ENCODE measurements at regions not wholly inside any gene's neighbourhood (a gene's known extent, or its start where the extent isn't known, plus 50 kb on each side); places are given as distances from the start of the nearest gene placed in this dataset.

GRCh38 chr18:8493141-8493540 is 116.1 kb upstream of the RAB12 start:
- no peaks in the 10 kb centered on the region for H3K9me3 ChIP-seq (ENCODE audit: control insufficient read depth, low read length)
- H3K27me3 ChIP-seq (ENCODE audit: control insufficient read depth in 1 of 2, insufficient read depth in 2 of 2, low read length in 1 of 2), result no peaks in the 10 kb centered on the region
- WGBS, 2 donors, result 70 to 72% methylated on average over 4 of the region's 4 CpGs
- intact Hi-C loops (cut with DNase I), result no loop called here
- ATAC-seq (ENCODE audit: low FRiP score) (no peak), DNase-seq (no peak)
- no peak overlapping the region for H3K27ac ChIP-seq (ENCODE audit: low read depth in 1 of 2, low read length in 2 of 2)
- no peaks in the 10 kb centered on the region for H3K36me3 ChIP-seq (ENCODE audit: control insufficient read depth in 1 of 2, insufficient read depth in 2 of 2, low read length in 1 of 2)
- H3K4me3 ChIP-seq (ENCODE audit: low read length in 2 of 2), result no peak overlapping the region
- no peaks in the 10 kb centered on the region for H3K4me1 ChIP-seq (ENCODE audit: control insufficient read depth in 1 of 2, insufficient read depth in 2 of 2, low read length in 2 of 2)

DNA sequence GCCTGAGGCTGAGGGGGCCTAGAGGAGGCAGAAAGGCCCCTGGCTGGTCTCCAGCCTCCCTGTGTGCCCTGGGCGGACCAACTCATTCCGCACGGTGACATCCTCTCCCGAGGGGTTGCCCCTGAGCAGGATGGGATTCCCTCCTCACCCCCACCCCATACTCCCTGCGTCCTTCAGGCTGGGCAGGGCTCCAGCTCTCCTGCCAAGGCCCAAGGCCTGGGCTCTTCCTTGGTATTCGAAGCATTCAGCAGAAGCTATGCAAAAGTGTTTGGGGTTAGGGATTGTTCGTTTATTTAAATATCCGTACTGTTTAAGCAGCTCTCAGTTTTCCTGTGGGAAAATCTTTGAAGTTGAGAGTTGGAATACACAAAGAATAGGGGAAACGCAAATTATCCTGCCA is 113.1 kb upstream of the RAB12 start:
- ATAC-seq (ENCODE audit: low FRiP score) (no peak), DNase-seq (no peak)
- intact Hi-C loops (cut with DNase I), result no loop called here
- H3K27me3 ChIP-seq (ENCODE audit: control insufficient read depth in 1 of 2, insufficient read depth in 2 of 2, low read length in 1 of 2), result no peaks in the 10 kb centered on the region
- H3K36me3 ChIP-seq (ENCODE audit: control insufficient read depth in 1 of 2, insufficient read depth in 2 of 2, low read length in 1 of 2), result no peaks in the 10 kb centered on the region
- peaks cover 2% of the 10 kb centered on the region for H3K9me3 ChIP-seq (ENCODE audit: control insufficient read depth, low read length)
- H3K4me3 ChIP-seq (ENCODE audit: low read length in 2 of 2), result no peak overlapping the region
- WGBS, 2 donors, result 22 to 27% methylated on average over 9 of the region's 9 CpGs
- no peak overlapping the region for H3K27ac ChIP-seq (ENCODE audit: low read depth in 1 of 2, low read length in 2 of 2)
- no peaks in the 10 kb centered on the region for H3K4me1 ChIP-seq (ENCODE audit: control insufficient read depth in 1 of 2, insufficient read depth in 2 of 2, low read length in 2 of 2)

GRCh38 chr18:8498905-8499304 is 110.3 kb upstream of the RAB12 start:
- DNase-seq (no peak), ATAC-seq (ENCODE audit: low FRiP score) (no peak)
- Histone ChIP-seq H3K9me3 (ENCODE audit: control insufficient read depth, low read length) (peaks cover 2% of the 10 kb centered on the region), H3K4me1 (ENCODE audit: control insufficient read depth in 1 of 2, insufficient read depth in 2 of 2, low read length in 2 of 2) (no peaks in the 10 kb centered on the region), H3K27ac (ENCODE audit: low read depth in 1 of 2, low read length in 2 of 2) (no peak overlapping the region), H3K36me3 (ENCODE audit: control insufficient read depth in 1 of 2, insufficient read depth in 2 of 2, low read length in 1 of 2) (no peaks in the 10 kb centered on the region), H3K4me3 (ENCODE audit: low read length in 2 of 2) (no peak overlapping the region), H3K27me3 (ENCODE audit: control insufficient read depth in 1 of 2, insufficient read depth in 2 of 2, low read length in 1 of 2) (no peaks in the 10 kb centered on the region)
- WGBS, 2 donors, result 90 to 94% methylated on average over 4 of the region's 4 CpGs
- intact Hi-C loops (cut with DNase I), result no loop called here

DNA sequence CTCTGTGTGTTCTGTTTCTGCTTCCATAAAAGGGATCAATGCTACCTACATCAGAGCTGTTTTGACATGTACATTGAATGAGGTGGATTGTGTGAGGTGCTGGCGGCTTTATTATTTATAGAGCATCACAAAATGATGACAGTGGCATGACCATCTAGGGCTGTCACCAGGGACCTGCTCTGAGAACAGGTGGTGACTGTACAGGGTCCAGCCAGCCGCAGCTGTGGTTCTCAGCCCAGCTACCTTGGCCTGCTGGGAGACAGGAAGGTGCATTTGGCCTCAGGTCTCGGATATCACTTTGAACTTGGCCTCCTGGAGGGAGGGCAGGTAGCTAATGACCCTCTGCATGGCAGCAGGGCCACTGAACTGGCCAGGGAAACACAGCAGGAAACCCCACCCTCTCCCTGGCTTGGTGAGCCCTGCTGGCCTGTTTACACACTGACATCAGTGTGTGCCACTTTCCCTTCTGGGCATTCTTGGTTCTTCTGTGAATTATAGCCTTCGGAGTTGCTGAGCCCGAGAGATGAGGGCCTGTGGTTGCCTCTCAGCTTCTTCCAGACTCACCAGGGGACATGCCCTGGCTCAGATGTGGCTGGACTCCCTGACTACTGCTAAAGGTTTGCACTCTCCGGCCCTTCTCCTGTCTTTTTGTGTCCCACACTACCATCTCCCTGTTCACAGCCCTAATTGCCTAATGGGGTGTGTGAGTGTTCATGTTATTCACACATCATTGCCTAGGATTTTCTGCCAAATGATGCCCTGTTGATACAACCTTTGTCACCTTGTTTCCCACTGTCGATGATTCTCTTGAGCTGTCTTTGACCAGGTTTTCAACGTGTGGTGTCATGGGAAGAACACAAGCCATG is 109.2 kb upstream of the RAB12 start:
- H3K36me3 ChIP-seq (ENCODE audit: control insufficient read depth in 1 of 2, insufficient read depth in 2 of 2, low read length in 1 of 2), result no peaks in the 10 kb centered on the region
- H3K27ac ChIP-seq (ENCODE audit: low read depth in 1 of 2, low read length in 2 of 2), result no peak overlapping the region
- DNase-seq (no peak), ATAC-seq (ENCODE audit: low FRiP score) (peak; percentile 19)
- intact Hi-C loops (cut with DNase I), result no loop called here
- no peak overlapping the region for H3K4me3 ChIP-seq (ENCODE audit: low read length in 2 of 2)
- no peaks in the 10 kb centered on the region for H3K27me3 ChIP-seq (ENCODE audit: control insufficient read depth in 1 of 2, insufficient read depth in 2 of 2, low read length in 1 of 2)
- H3K9me3 ChIP-seq (ENCODE audit: control insufficient read depth, low read length), result peaks cover 2% of the 10 kb centered on the region
- 76 to 79% methylated on average over 8 of the region's 8 CpGs for WGBS, 2 donors
- no peaks in the 10 kb centered on the region for H3K4me1 ChIP-seq (ENCODE audit: control insufficient read depth in 1 of 2, insufficient read depth in 2 of 2, low read length in 2 of 2)

DNA sequence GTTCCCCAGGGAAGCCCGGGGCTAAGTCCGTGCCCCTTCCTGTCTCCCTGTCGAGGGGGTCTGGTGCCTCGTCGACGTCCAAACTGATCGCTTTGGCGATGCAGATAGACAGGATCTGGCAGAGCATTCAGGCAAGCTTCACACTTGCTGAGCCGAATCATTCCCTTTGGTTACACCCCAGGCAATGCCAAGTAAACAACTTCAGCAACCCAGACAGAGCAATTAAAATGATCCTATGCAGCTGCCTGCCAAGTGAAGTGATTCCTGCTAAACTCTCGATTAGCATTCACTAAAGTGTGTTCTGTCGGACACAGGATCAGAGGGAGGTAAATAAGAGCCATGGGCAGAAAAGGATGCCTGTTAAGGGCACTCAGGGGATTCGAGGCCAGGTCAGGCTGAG is 108.2 kb upstream of the RAB12 start:
- Histone ChIP-seq H3K27me3 (ENCODE audit: control insufficient read depth in 1 of 2, insufficient read depth in 2 of 2, low read length in 1 of 2) (no peaks in the 10 kb centered on the region), H3K9me3 (ENCODE audit: control insufficient read depth, low read length) (peaks cover 2% of the 10 kb centered on the region), H3K27ac (ENCODE audit: low read depth in 1 of 2, low read length in 2 of 2) (no peak overlapping the region), H3K4me3 (ENCODE audit: low read length in 2 of 2) (no peak overlapping the region), H3K4me1 (ENCODE audit: control insufficient read depth in 1 of 2, insufficient read depth in 2 of 2, low read length in 2 of 2) (no peaks in the 10 kb centered on the region), H3K36me3 (ENCODE audit: control insufficient read depth in 1 of 2, insufficient read depth in 2 of 2, low read length in 1 of 2) (no peaks in the 10 kb centered on the region)
- DNase-seq, result no peak
- ATAC-seq (ENCODE audit: low FRiP score), result no peak
- intact Hi-C loops (cut with DNase I), result no loop called here
- WGBS, 2 donors, result 35 to 58% methylated on average over 12 of the region's 12 CpGs

DNA sequence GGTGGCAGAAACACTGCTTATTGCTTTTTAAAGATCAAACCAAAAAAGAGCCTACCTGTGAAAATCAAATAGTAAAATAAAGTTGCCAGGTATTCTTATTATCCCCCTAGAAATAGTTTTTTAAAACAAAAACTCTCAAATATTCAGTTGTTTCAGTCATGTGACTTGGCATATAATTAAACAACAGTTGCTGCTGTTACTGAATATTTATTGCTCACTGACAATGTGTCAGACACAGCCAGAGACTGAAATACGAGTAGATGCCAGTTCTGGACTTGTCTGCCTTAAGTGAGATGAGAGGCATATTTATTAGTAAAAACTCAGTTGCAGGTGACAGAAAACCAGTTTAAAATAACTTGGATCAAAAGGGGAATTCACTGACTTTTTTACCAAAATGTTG is 106.0 kb upstream of the RAB12 start:
- DNase-seq, result no peak
- no peak for ATAC-seq (ENCODE audit: low FRiP score)
- no peaks in the 10 kb centered on the region for H3K36me3 ChIP-seq (ENCODE audit: control insufficient read depth in 1 of 2, insufficient read depth in 2 of 2, low read length in 1 of 2)
- H3K27ac ChIP-seq (ENCODE audit: low read depth in 1 of 2, low read length in 2 of 2), result no peak overlapping the region
- intact Hi-C loops (cut with DNase I), result no loop called here
- no peaks in the 10 kb centered on the region for H3K4me1 ChIP-seq (ENCODE audit: control insufficient read depth in 1 of 2, insufficient read depth in 2 of 2, low read length in 2 of 2)
- H3K9me3 ChIP-seq (ENCODE audit: control insufficient read depth, low read length), result peaks cover 2% of the 10 kb centered on the region
- no peak overlapping the region for H3K4me3 ChIP-seq (ENCODE audit: low read length in 2 of 2)
- H3K27me3 ChIP-seq (ENCODE audit: control insufficient read depth in 1 of 2, insufficient read depth in 2 of 2, low read length in 1 of 2), result no peaks in the 10 kb centered on the region
- WGBS, 2 donors, result 50 to 57% methylated on average over 1 of the region's 1 CpG

- no peak for DNase-seq
- Histone ChIP-seq H3K9me3 (ENCODE audit: control insufficient read depth, low read length) (peaks cover 2% of the 10 kb centered on the region), H3K4me3 (ENCODE audit: low read length in 2 of 2) (no peak overlapping the region), H3K27ac (ENCODE audit: low read depth in 1 of 2, low read length in 2 of 2) (no peak overlapping the region), H3K27me3 (ENCODE audit: control insufficient read depth in 1 of 2, insufficient read depth in 2 of 2, low read length in 1 of 2) (no peaks in the 10 kb centered on the region), H3K36me3 (ENCODE audit: control insufficient read depth in 1 of 2, insufficient read depth in 2 of 2, low read length in 1 of 2) (no peaks in the 10 kb centered on the region), H3K4me1 (ENCODE audit: control insufficient read depth in 1 of 2, insufficient read depth in 2 of 2, low read length in 2 of 2) (no peaks in the 10 kb centered on the region)
- intact Hi-C loops (cut with DNase I), result no loop called here
- ATAC-seq (ENCODE audit: low FRiP score), result no peak
- 78 to 82% methylated on average over 3 of the region's 3 CpGs for WGBS, 2 donors
These were observed 104.8 kb upstream of the RAB12 start for GRCh38 chr18:8504424-8504823.

DNA sequence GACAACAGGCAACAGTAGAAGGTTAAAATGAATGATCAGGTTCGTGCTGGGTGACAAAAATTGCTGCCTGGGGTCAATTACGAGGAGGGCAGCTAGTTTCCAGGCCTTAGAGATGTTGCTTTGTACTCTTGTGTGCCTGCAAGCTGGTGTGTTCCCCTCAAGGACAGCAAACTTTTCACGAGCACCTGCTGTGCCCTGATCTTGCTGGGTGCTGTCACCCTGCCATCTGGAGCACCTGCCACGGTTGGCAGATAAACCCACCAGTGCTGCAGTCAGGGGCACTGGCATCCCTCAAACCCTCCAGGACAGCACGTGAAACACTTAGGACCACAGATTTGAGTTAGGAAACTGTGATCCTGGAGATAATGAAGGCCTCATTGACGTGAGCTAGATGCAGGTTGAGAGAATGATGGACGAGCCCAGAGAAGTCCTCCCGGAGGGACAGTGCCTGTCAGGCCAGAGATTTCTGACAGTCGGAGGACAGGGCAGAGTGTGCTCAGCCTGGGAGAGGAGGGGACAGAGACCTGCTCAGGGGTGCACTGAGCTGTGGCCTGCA is 104.3 kb upstream of the RAB12 start:
- WGBS, 2 donors, result 84 to 88% methylated on average over 9 of the region's 9 CpGs
- Histone ChIP-seq H3K9me3 (ENCODE audit: control insufficient read depth, low read length) (peaks cover 1% of the 10 kb centered on the region), H3K27ac (ENCODE audit: low read depth in 1 of 2, low read length in 2 of 2) (no peak overlapping the region), H3K4me3 (ENCODE audit: low read length in 2 of 2) (no peak overlapping the region), H3K27me3 (ENCODE audit: control insufficient read depth in 1 of 2, insufficient read depth in 2 of 2, low read length in 1 of 2) (no peaks in the 10 kb centered on the region), H3K4me1 (ENCODE audit: control insufficient read depth in 1 of 2, insufficient read depth in 2 of 2, low read length in 2 of 2) (no peaks in the 10 kb centered on the region), H3K36me3 (ENCODE audit: control insufficient read depth in 1 of 2, insufficient read depth in 2 of 2, low read length in 1 of 2) (no peaks in the 10 kb centered on the region)
- DNase-seq (no peak), ATAC-seq (ENCODE audit: low FRiP score) (no peak)
- intact Hi-C loops (cut with DNase I), result no loop called here

Measured in aorta (tissue), 5 donors.